AG08395 (cell line): ENCODE measurements at regions not wholly inside any gene's neighbourhood (a gene's known extent, or its start where the extent isn't known, plus 50 kb on each side); places are given as distances from the start of the nearest gene placed in this dataset.
A peak's percentile ranks its signal among the peaks of the same experiment; 100 is the strongest.

Experiments
- DNase-seq: peaks from one replicate; pipeline ENCODE4 v3.0.0; 2012; ENCODE audit warnings: mixed read lengths, low spot score

DNA sequence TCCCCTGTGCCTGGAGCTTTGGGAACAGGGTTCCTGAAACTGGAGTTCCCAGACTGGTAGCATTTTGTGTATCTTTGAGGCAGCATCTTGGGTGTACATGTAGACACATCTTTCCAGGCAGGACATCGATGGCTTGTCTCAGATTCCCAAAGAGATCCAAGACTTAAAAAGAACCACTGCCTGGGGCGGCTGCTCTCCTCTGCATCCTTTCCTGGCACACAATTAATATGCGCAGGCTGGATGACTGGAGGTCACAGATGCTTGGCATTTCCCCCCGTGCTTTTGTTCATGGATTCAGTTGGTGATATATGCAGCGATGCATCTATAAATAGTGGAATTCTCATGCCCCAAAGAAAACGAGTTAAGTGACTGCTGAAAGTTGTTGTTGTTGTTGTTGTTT lies 80.5 kb downstream of the CLDN34 start:
- no peak for DNase-seq

DNA sequence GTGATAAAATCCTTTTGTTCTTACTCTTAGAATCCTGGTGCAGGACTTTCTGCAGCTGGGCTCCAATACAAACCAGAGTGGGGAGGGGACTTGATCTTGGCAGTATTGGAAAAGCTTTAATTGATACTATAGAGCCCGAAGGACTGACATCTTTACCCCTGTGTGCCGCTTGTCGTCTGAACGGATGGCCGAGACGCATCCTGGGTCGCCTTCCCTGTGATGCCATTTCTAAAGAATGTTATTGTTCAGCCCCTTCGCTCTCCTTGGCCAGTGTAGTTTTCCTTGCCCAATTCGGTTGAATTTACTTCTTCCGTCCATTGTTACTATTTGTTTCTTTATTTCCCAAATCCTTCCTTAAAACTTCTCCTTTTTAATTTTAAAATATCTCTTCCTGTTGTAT lies 80.9 kb downstream of the CLDN34 start:
- DNase-seq, result peak; percentile 34

DNA sequence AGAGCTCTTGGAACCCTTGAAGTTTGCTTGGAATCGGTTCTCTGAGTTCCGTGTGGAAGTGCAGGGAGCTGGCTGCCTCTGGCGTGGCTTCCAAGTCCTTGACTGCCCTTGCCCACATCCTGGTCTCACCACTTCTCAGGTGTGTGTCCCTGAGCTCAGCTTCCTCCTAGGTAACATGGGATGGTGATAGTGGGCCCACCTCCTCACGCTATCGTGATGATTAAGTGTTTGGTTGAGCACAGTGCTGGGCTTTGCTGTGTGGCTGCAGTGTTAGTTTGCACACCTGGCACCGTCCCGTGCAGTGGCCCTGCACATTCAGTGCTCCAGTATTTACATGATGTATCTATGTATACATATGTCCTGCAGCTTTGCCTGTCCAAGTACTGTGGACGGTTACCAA lies 81.5 kb downstream of the CLDN34 start:
- DNase-seq, result no peak

DNA sequence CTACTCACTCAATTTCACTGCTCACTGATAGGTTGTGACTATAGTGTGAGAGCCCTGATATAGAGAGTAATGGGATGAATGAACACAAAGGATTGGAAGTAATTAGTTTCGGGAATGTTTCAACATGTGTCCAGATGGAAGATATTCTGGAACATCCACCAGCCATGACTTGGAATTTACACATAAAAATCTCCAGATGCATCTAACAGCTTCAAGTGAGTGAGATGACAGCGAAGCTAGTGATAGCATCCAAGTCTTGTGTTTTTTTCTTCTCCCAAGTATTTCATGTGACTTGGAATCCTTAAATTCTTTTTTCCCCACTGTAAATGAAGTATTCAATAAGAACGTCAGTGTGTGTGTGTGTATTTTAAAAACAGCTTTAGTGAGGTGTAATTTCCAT lies 82.1 kb downstream of the CLDN34 start:
- DNase-seq, result peak; percentile 11

GRCh38 chrX:10050481-10050880 lies 83.3 kb downstream of the CLDN34 start:
- DNase-seq, result no peak

- DNase-seq, result no peak
Observed at GRCh38 chrX:10051866-10052480, 84.8 kb downstream of the CLDN34 start.

- peak; percentile 22 for DNase-seq
Observed at GRCh38 chrX:10052906-10053625, 85.9 kb downstream of the CLDN34 start.

DNA sequence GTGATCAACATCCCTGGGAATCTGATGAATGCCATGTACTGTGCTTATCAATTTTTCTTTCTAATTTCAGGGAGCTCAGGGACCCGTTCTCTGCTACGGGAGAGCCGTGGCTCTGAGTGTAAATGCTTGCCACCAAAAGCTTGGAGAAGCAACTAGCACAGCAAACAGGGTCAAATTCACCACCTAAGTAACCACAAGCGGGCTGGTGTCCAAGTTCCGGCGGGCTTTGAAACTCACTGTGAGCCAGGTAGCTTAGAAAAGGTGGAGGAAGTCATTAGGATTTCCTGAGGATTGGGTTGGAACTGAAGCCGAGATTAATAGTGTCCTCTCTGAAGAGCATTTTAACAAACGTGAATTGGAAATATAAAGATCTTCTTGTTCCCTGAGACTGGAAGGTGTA lies 87.2 kb downstream of the CLDN34 start:
- DNase-seq, result no peak

GRCh38 chrX:10055430-10055829 lies 88.3 kb downstream of the CLDN34 start:
- no peak for DNase-seq

GRCh38 chrX:10062352-10062751 lies 94.4 kb upstream of the CLCN4 start:
- no peak for DNase-seq

- DNase-seq, result no peak
Observed at GRCh38 chrX:10062980-10063379, 93.8 kb upstream of the CLCN4 start.

DNA sequence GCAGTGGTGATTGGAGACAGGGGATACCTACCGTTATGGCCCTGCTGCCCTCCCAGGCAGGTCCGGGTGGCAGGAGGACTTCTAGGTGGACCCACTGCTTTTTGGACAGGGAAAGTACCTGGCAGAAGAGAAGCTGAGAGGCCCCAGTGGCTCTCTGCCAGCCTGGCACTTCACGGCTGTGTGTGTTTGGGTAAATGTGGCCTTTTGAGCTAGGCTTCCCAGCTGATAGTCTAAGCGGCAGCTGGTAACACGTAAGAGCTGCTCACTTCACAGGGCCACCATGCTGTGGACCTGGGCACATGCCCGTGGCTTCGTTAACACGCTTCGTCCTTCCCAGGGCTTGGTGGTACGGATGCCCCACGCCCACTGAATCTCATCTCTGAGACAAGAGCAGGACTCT lies 92.0 kb upstream of the CLCN4 start:
- DNase-seq, result no peak

DNA sequence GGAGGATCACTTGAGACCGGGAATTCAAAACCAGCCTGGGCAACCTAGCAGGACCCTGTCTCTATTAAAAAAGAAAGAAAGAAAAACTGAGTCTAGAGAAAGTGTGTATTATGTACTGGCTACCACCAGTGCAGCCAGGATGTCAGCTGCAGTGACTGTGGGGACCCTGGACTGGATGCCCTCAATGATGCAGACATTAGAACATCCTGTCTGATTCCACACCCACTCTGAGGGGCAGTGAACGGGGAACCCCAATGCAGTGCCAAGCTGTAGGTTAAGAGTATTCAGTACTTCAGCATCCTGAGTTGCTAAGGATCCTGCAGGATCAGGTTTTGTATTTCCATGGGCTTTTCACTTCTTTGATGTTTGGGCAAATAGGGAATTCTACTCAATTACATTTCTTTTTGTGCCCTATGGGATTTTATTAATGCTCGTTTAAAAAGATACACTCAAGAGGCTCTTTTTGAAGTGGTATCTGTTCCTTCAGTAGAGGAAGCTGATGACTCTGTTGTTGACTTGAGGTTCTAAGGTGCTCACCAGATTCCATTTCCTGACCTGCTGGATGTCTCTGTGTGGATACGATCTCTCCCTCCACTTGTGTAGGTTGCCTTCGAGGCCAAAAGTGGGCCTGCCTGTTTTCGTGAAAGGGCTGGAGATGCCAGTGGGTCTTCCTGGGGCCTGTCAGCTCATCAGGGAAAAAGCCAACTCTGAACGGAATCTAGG lies 85.9 kb upstream of the CLCN4 start:
- no peak for DNase-seq

- peak; percentile 30 for DNase-seq
Observed at GRCh38 chrX:10071451-10072144, 85.2 kb upstream of the CLCN4 start.

DNA sequence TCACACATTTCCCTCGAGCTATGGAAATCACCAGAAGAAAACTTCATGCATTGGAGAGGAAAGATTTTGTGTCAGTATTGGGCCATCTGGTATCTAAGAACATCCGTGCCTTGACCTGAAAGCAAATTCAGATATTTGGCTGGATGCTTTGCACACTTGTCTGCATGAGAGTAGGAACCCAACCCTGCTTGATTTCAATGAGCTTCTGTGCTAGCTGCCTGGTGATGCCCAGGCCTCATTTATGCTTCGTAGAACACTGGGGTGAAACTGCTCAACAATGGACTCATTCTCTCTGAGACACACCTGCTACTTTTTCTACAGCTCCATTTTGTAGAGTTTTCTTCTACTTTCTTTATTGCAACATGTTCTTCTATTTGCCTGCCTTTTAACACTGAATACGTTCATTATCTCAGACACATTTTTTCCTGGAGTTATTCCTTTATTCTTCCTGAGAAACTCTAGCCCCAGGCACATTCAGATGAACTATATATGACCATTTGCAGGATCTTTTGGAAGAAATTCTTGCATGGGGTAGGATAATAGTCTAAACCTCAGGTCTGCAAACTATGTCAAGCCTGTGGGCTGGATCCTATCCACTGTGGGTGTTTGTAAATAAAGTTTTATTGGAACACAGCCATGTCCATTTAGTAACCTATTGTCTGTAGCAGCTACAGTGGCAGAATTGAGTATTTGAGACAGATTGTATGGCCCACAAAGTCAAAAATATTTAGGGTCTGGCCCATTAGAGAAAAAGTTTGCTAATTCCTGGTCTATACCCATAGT lies 83.8 kb upstream of the CLCN4 start:
- DNase-seq, result no peak

GRCh38 chrX:10073671-10074070 lies 83.1 kb upstream of the CLCN4 start:
- DNase-seq, result no peak

DNA sequence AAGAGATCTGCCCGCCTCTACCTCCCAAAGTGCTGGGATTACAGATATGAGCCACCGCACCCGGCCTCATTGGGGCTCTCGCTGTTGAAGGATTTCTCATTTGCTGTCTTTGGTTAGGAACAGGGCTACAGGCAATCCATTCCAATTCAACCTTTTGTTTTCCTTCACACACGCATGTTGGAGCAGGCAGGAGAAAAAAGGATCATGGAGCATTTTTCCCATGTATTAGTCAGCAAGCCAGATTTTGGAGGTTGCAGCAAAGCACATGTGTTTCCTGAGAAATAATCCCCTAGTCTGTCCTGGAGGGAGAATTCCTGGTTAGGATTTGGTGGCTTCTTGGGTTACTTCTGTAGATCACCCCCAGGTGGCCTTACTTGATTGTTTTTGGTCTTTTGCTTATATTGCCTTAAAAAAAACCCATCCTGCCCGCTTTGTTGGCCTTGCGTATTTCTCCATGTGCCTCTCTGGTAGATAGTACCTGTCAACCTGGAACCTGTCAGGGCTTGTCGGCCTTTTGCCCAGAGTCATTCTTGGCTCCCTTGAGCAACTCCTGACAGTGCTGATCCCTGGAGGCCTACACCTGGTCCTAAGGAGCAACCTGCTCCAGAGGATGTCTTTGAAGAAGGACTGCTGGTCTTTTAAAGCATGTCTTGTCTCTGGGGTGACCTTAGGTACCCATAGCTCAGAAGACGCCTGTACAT lies 82.4 kb upstream of the CLCN4 start:
- DNase-seq, result no peak

GRCh38 chrX:10076765-10077164 lies 80.0 kb upstream of the CLCN4 start:
- no peak for DNase-seq

GRCh38 chrX:10077425-10078188 lies 79.2 kb upstream of the CLCN4 start:
- DNase-seq, result peak; percentile 39

DNA sequence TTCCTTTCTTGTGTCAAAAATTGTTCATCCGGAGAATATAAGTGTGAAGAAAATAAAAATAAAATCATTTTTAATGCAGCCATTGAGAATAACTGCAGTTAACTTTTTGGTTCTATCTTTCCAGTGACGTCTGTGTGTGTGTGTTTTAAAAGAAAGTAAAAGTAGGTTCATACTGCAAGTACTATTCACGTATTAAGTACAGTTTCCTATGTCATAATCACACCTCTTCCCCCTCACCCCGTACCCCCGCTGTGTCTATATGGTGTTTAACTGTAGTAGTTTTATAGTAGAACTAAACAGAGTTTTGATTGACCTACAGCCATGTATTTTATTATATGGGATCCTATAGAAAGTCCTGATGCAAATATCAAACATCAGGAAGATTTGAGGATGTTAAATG lies 78.5 kb upstream of the CLCN4 start:
- DNase-seq, result no peak

- no peak for DNase-seq
Observed at GRCh38 chrX:10079231-10079630, 77.5 kb upstream of the CLCN4 start.
